ENCODE measurements at regions not wholly inside any gene's neighbourhood (a gene's known extent, or its start where the extent isn't known, plus 50 kb on each side); places are given as distances from the start of the nearest gene placed in this dataset.
"Not testable (repeated sequence)": the region's sequence is repeated elsewhere in the genome, so short reads cannot be mapped to it uniquely, and the experiment has no call there.

DNA sequence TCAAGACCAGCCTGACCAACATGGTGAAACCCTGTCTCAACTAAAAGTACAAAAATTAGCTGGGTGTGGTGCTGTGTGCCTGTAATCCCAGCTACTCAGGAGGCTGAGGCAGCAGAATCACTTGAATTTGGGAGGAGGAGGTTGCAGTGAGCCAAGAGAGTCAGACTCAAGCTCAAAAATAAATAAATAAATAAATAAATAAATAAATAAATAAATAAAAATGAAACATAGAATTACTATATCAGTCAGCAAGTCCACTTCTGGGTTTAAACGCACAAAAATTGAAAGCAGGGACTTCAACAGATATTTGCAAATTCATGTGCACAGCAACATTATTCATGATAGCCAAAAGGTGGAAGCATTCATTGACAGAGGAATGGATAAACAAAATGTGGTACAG, 875.2 kb upstream of the ALG10B start:
- H3K36me3 Mint-ChIP-seq, H3K4me3 Mint-ChIP-seq, H3K27ac Mint-ChIP-seq, H3K27me3 Mint-ChIP-seq, H3K9me3 Mint-ChIP-seq, H3K4me1 Mint-ChIP-seq: not testable (repeated sequence)

DNA sequence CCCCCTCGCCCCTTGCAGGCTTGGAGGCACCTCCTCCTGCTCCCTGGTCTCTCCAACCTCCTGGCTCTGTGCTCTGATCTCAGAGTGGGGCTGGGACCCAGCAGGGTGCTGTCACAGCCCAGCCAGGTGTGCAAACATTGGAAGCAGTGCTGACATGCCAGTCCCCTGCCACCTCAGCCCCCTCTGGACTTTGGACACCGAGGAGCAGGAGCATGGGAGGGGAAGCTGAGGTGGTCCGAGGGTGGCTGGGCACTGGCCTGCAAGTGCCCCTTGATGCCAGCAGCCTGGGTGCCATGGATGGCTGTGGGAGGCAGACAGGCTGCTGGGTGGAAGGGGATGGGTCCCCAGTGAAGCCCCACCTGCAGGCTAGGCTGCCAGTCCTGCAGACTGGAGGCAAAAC, 860.9 kb upstream of the ALG10B start:
- not testable (repeated sequence) for H3K4me1 Mint-ChIP-seq, H3K27ac Mint-ChIP-seq, H3K36me3 Mint-ChIP-seq, H3K4me3 Mint-ChIP-seq, H3K27me3 Mint-ChIP-seq, H3K9me3 Mint-ChIP-seq

DNA sequence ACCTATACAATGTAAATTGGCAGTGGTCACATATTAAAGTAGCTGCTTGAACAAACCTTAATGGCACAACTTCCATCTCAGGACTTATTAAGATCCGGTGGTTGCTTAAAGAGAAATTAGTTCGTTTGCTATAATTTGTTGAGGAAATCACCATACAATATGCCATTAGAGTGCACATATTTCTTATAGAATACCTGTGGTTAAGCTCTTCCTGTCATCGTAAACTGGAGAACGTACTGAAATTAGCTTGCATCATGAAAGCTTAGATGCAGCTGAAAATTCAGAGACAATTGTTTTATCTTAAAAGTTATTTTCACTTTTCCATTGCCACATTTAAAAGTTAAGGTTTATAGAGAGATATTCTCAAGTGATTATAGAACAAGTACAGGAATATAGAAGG, 818.6 kb upstream of the ALG10B start:
- not testable (repeated sequence) for H3K27me3 Mint-ChIP-seq, H3K4me3 Mint-ChIP-seq, H3K36me3 Mint-ChIP-seq, H3K27ac Mint-ChIP-seq, H3K9me3 Mint-ChIP-seq, H3K4me1 Mint-ChIP-seq

DNA sequence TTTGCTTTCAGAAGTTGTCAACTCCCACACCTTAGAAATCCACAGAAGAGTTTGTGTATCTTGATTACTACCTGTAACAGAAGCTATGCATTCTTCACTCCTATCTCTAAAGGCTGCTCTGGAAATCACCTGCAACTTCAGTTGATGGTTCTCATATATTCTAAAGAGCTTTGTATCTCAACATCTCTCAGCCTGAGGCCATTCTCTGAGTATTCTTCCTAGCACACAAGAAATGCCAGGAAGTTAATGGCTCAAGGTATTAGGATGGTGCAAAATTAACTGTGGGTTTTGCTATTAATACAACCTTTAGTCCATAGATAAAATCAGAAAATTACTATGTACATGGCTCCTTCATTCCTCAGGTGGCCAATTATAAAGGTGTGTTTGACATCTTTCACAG, 806.3 kb upstream of the ALG10B start:
- H3K36me3 Mint-ChIP-seq, H3K27me3 Mint-ChIP-seq, H3K4me3 Mint-ChIP-seq, H3K27ac Mint-ChIP-seq, H3K9me3 Mint-ChIP-seq, H3K4me1 Mint-ChIP-seq: not testable (repeated sequence)

DNA sequence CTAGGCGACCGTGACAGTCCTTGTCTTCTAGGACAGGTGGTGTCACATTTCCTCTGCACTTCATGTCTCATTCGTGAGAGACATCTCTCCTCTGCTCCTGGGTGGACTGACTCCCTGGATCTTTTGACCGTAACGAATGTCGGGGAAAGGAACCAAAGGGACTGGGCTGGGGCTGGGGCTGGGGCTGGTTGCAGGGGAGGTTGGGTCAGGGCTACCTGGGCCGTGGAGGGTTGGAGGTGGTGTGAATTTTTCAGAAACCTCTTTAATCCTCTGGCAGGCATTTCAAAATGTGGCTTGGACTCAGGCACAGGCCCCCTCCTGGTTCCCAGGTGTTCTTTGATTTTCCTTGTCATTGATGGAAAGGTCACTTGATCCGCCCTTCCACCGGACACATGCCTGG, 776.0 kb upstream of the ALG10B start:
- not testable (repeated sequence) for H3K36me3 Mint-ChIP-seq, H3K27me3 Mint-ChIP-seq, H3K4me3 Mint-ChIP-seq, H3K9me3 Mint-ChIP-seq, H3K4me1 Mint-ChIP-seq, H3K27ac Mint-ChIP-seq

DNA sequence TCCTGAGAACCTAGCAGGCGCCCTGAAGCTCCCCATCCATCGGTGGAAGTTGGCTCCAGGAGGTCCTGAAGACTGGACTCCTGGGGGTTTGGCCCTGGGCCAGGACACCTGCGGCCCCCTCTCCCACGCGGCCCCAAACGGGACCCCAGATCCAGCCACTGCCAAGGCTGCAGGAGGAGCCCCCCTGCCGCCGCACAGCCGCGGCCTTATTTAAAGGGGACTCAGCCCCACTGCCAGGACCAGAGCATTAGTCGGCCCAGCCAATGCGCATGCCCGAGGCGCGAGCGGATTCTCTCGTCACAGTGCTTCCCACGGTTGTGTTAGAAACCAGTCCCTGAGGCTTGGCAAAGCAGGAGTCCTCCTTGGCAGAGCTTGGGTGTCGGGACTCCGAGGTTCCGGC, 775.2 kb upstream of the ALG10B start:
- H3K27me3 Mint-ChIP-seq = no peaks in the 10 kb centered on the region
- peaks cover 2% of the 10 kb centered on the region for H3K36me3 Mint-ChIP-seq
- no peak overlapping the region for H3K27ac Mint-ChIP-seq
- H3K4me3 Mint-ChIP-seq = no peak overlapping the region
- H3K9me3 Mint-ChIP-seq = peaks cover 0 to 5% (median 4%) of the 10 kb centered on the region in 3 donors
- no peaks in the 10 kb centered on the region for H3K4me1 Mint-ChIP-seq

DNA sequence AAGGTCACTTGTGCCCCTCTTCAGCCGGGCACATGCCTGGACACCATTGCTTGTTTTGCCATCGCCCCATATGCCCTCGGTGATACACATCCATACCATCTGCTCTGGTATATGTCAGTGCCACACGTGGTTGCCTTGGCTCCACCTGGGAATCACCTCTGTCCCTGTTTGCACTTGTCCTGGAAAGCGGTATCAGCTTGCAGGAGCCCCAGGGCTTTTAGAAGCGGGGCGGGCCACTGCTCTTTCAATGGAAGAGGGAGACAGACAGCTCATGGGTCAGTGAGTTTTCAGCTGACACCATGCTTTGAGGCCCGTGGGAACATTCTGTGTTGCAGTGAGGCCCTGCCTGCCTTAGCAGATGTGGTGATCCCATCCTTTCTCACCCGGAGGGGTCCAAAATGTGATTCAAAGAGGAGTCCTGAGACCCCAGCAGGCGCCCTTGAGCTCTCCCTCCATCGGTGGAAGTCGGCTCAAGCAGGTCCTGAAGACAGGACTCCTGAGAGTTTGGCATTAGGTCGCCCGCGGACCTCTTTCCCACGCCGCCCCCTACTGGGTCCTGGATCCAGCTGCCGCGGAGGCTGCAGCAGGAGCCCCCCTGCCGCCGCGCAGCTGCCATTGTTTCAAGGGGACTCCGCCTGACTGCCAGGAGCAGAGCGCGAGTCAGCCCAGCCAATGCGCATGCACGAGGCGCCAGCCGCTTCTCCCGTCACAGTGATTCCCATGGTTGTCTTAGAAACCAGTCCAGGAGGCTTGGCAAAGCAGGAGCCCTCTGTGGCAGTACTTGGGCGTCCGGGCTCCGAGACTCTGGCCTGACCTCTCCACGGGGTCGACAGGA, 773.2 kb upstream of the ALG10B start:
- no peaks in the 10 kb centered on the region for H3K27me3 Mint-ChIP-seq
- H3K27ac Mint-ChIP-seq = no peak overlapping the region
- peaks cover 2% of the 10 kb centered on the region for H3K36me3 Mint-ChIP-seq
- H3K9me3 Mint-ChIP-seq = peaks cover 2 to 6% (median 5%) of the 10 kb centered on the region in 3 donors
- H3K4me1 Mint-ChIP-seq = no peaks in the 10 kb centered on the region
- H3K4me3 Mint-ChIP-seq = no peak overlapping the region

DNA sequence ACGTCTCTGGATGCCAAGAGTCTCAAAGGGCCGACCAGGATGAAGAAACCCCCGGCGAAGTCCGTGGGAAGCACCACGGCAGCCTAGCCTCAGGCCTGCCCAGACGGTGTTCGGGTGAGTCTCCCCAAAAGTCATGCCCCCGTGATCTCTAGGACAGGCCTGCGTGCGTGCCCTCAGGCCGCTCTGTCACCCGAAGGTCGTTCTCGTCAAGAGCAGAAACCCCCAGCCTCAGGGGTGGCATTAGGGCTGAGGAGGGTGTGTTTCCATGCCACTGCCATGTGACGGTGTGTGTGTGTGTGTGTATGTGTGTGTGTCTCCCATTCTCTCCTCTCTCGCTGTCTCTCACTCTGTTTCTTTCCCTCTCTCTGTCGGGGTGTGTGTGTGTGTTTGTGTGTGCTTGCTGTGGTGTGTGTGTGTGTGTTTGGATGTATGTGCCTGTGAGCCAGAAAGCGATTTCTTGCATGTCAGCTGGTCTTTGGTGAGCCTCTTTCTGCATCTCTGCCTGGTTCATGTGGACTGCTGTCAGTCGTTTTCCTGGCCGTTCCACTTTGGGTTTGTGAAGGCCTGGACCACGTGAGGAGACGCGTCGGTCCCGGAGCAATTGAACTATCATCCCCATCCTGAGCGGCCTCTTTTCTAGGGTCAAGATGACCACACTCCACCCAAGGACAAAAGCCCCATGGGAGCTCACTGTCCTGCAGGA, 772.5 kb upstream of the ALG10B start:
- peaks cover 4 to 12% (median 5%) of the 10 kb centered on the region in 3 donors for H3K9me3 Mint-ChIP-seq
- H3K4me3 Mint-ChIP-seq = no peak overlapping the region
- no peaks in the 10 kb centered on the region for H3K4me1 Mint-ChIP-seq
- H3K27ac Mint-ChIP-seq = no peak overlapping the region
- peaks cover 2% of the 10 kb centered on the region for H3K36me3 Mint-ChIP-seq
- no peaks in the 10 kb centered on the region for H3K27me3 Mint-ChIP-seq

DNA sequence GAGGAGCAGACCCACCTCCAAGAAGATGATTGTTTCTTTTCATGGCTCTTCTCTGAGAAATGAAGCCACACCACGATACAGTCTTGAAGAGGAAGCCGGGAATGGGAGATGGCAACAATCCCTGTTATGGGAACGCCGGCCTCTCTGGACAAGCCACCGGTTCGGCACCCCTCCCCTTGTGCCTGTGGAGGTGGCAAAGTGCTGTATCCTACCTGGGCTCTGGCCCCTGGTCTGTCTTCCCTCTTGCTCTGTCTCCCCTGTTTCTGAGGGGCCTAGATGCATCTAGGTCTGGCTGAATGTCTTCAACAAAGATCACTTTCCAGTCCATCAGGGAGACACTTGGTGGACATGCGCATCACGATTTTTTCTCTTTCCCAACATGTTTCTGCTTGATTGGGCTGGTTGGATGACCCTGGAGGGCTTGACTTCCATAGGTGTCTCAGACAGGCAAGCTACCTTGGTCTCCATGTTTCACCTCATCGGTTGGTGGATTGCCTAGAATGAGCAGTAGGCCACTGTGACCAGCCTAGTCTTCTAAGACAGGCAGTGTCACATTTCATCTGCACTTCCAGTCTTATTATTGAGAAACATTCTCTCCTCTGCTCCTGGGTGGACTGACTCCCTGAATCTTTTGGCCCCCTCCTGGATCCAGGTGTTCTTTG, 771.8 kb upstream of the ALG10B start:
- Mint-ChIP-seq H3K27ac (peak overlapping the region in 1 of 3 donors; percentile 74), H3K9me3 (peaks cover 4 to 12% (median 5%) of the 10 kb centered on the region in 3 donors)
- H3K27me3 Mint-ChIP-seq, H3K4me1 Mint-ChIP-seq, H3K36me3 Mint-ChIP-seq, H3K4me3 Mint-ChIP-seq: not testable (repeated sequence)

DNA sequence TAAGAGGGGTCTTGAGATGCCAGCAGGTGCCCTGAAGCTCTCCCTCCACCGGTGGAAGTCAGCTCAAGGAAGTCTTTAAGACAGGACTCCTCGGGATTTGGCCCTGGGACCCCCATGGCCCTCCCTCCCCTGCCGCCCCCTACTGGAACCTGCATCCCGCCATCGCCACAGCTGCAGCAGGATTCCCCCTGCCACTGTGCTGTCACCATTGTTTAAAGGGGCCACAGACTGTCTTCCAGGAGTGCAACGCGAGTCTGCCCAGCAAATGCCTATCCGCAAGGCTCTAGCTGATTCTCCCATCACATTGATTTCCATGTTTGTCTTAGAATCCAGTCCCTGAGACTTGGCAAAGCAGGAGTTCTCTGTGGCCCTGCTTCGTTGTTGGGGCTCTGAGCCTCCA, 770.8 kb upstream of the ALG10B start:
- Mint-ChIP-seq H3K36me3 (peaks cover 2% of the 10 kb centered on the region), H3K27ac (no peak overlapping the region), H3K27me3 (no peaks in the 10 kb centered on the region), H3K4me1 (peaks cover 0 to 2% (median 0%) of the 10 kb centered on the region in 3 donors), H3K9me3 (peaks cover 3 to 9% (median 4%) of the 10 kb centered on the region in 3 donors), H3K4me3 (no peak overlapping the region)

DNA sequence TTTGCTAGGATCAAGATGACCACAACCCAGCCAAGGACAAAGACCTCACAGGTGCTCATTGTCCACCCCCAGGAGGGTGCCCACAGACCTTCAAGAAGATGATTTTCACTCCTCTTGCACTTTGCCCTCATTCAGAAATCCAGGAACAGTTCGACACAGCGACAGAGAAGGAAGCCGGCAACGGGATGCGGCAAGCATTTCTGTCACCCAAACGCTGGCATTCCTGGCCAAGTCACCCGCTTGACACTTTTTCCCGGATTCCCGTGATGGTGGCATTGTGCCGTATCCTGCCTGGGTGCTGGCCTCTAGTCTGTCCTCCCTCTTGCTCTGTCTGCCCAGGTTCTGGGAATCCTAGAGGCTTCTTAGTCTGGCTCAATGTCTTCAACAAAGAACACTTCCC, 770.4 kb upstream of the ALG10B start:
- Mint-ChIP-seq H3K27ac (no peak overlapping the region), H3K36me3 (peaks cover 2% of the 10 kb centered on the region), H3K27me3 (no peaks in the 10 kb centered on the region), H3K4me3 (no peak overlapping the region), H3K9me3 (peaks cover 3 to 9% (median 4%) of the 10 kb centered on the region in 3 donors), H3K4me1 (peaks cover 0 to 2% (median 0%) of the 10 kb centered on the region in 3 donors)

DNA sequence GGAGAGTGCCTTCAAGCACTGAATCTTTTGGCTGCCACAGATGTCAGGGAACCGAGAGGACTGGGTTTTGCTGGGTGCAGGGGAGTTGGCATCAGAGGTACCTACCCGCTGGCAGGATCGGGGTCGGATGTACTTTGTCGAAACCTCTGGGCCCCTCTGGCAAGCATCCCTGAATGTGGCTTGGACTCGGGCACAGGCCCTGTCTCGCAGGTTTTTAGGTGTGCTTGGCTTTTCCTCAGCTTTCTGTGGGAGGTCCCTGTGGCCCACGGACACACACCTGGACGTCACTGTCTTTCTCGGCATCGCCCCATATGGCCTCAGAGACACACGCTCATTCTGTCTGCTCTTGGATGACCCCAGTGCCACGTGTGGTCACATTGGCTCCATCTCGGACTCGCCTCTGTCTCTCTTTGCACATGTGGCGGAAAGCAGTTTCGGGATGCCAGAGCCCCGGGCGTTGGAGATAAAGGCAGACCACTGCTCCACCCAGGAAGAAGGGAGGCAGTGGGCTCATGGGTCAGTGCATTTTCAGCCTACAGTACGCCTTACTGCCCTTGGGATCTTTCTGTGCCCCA, 769.6 kb upstream of the ALG10B start:
- Mint-ChIP-seq H3K27ac (no peak overlapping the region), H3K36me3 (peaks cover 2% of the 10 kb centered on the region), H3K4me1 (peaks cover 0 to 2% (median 0%) of the 10 kb centered on the region in 3 donors), H3K4me3 (no peak overlapping the region), H3K9me3 (peaks cover under 1 to 9% (median 6%) of the 10 kb centered on the region in 3 donors), H3K27me3 (no peaks in the 10 kb centered on the region)

DNA sequence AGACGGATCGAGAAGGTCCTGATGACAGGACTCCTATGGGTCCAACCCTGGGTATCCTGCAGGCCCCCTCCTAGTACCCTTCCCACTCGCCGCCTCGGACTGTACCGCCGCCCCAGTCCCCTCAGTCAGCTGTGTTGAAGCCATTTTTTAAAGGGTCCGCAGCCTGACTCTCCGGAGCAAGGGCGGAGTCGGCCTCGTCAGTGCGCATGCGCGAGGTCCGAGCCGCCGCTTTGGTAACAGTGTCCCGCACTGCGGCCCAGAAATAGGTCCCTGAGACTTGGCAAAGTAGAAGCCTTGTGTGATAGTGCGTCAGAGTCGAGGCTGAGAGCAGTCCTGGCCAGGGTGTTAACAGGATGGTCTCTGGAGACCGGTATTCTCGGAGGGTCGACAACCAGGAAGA, 769.0 kb upstream of the ALG10B start:
- Mint-ChIP-seq H3K9me3 (peaks cover 0 to 9% (median 6%) of the 10 kb centered on the region in 3 donors), H3K27ac (no peak overlapping the region), H3K4me1 (peaks cover 0 to 2% (median 0%) of the 10 kb centered on the region in 3 donors), H3K27me3 (no peaks in the 10 kb centered on the region), H3K36me3 (peaks cover 2% of the 10 kb centered on the region), H3K4me3 (no peak overlapping the region)

DNA sequence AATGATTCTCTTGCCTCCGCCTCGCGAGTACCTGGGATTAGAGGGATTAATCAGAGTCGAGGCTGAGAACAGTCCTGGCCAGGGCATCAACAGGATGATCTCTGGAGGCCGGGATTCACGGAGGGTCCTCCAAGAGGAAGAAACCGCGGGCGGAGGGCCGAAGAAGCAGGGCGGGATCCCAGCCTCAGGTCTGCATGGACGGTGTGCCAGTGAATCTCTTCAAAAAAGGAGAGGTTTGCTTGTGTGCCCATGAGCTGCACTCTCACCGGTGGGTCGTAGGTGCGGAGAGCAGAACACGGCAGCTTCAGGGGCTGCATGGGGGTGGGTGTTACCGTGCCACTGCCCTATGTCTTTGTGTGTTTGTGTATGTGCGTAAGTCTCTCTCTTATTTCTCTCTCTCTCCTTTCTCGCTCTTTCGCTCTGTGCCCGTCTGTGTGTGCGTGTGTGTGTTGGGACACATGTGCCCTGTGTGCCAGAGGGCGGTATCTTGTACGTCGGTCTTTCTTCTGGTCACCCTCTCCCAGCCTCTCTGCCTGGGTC, 768.2 kb upstream of the ALG10B start:
- Mint-ChIP-seq H3K9me3 (peaks cover 0 to 9% (median 6%) of the 10 kb centered on the region in 3 donors), H3K27ac (no peak overlapping the region), H3K36me3 (peaks cover 2% of the 10 kb centered on the region), H3K4me1 (peaks cover 0 to 2% (median 0%) of the 10 kb centered on the region in 3 donors), H3K4me3 (peak overlapping the region in 1 of 4 donors; percentile 47), H3K27me3 (no peaks in the 10 kb centered on the region)

DNA sequence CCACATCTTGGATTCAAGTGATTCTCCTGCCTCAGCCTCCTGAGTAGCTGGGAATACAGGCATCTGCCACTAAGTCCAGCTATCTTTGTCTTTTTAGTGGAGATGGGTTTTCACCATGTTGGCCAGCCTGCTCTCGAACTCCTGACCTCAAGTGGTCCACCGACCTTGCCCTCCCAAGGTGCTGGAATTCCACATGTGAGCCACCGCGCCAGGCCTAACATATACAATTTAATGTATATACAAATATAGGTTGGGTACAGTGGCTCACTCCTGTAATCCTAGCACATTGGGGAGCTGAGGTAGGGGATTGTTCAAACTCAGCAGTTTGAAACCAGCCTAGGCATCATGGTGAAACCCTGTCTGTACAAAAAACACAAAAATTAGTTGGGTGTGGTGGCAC, 759.6 kb upstream of the ALG10B start:
- H3K27ac Mint-ChIP-seq, H3K4me3 Mint-ChIP-seq, H3K4me1 Mint-ChIP-seq, H3K27me3 Mint-ChIP-seq, H3K9me3 Mint-ChIP-seq, H3K36me3 Mint-ChIP-seq: not testable (repeated sequence)

All from IgD-negative memory B cell (primary cell).